NCI-H82 treated with DMSO at 0.1 percent for 48 hours (cell line): ENCODE measurements at regions not wholly inside any gene's neighbourhood (a gene's known extent, or its start where the extent isn't known, plus 50 kb on each side); places are given as distances from the start of the nearest gene placed in this dataset.

Experiments used
- DNase-seq: peaks from one replicate; lab custom pipeline; 2025; ENCODE audit not compliant: unreplicated experiment; lab: John Stamatoyannopoulos, UW

GRCh38 chr4:45795135-45795534, 328.7 kb downstream of the GABRG1 start:
- DNase-seq = no peak

- no peak for DNase-seq
Measured at GRCh38 chr4:45778514-45778913, 345.3 kb downstream of the GABRG1 start.

GRCh38 chr4:45776146-45776545, 347.7 kb downstream of the GABRG1 start:
- no peak for DNase-seq

DNA sequence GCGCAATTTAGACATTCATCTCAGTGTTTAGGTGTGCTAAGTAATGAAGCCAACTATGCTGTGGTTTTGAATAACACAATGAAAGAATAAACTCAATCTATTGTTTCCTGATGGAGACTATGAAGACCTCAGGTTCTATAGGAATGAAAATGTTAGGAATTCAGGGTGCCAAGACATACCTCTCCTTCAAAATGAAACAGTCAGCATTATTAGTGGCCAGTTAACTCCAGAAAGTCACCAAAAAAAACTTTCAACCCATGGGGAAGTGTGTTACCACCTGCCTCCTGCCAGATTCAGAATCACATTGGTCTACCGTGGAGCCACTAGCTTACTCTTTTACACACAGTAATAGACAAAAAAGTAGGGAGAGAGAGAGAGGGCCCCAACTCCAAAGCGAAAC, 352.9 kb downstream of the GABRG1 start:
- DNase-seq = no peak

- DNase-seq = no peak
Measured at GRCh38 chr4:45765521-45765920, 358.3 kb downstream of the GABRG1 start.

DNA sequence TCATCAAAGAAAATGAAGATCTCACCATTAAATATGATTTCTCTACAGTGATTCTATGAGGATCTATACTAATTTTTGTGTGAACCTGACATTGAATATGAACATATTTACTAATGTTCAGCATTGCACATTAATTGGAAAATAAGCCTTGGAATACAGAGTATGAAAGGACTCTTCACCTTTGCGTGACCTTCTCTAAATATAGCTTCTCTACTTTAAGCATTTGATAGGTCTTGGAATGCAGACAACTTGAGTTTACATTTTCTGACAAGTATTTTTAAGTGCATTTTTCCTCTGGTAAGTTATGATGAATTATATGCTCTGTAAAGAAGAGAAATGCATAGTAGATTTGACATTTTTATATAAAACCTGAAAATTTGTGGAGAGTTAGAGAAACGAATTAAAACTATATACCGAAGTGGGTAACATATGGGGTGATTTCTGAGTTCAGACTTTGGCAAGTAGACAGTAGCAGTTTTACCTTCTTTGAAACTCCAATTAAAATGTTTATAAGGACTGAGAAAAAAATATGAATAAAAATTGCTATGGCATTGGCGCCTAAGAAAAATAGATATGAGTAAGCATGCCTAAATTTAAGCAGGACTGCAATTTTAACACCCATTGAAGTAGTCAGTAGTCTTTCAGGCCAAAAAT, 371.9 kb downstream of the GABRG1 start:
- no peak for DNase-seq

- DNase-seq = no peak
Measured at GRCh38 chr4:45750721-45751120, 373.1 kb downstream of the GABRG1 start.

GRCh38 chr4:45745741-45746140, 378.1 kb downstream of the GABRG1 start:
- DNase-seq = no peak

DNA sequence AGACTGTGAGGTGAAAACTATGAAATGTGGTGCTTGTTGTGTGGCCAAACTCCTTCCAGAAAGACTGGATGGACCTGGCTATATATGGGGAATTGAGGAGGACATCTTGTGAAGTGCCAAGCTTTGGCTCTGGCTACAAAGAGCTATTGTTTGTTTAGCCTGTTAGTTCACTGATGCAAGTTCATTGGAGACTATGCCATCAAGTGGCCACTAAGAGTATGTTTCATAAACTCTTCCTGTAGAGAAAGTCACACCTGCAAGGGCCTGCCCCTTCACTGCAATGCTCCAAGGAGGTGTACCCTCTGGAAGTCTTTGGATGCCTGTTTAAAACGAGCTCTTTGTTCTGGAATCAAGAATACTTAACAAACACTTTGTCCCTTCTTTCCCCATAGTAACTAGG, 382.0 kb downstream of the GABRG1 start:
- no peak for DNase-seq

DNA sequence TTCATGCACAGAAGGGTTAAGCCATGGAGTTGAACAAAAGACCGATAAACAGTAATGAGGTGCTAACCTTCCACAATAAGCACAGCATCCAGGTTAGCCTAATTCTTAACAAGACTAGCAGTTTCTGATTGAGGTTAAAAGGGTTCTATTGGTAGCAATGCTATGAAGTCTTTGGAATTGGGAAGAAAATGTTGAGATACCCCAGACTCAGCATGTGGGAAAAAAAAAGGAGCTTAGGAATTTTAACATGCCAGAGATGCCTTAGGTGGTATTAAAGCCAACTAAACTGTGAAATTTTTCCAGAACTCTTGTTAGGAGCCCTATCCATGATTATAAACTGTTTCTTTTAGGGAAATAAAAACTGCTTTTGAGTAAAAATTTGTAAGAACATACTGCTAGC, 391.7 kb downstream of the GABRG1 start:
- no peak for DNase-seq

GRCh38 chr4:45716093-45716492, 407.8 kb downstream of the GABRG1 start:
- no peak for DNase-seq

- no peak for DNase-seq
Measured at GRCh38 chr4:45713996-45714395, 409.9 kb downstream of the GABRG1 start.

- no peak for DNase-seq
Measured at GRCh38 chr4:45701621-45702020, 422.2 kb downstream of the GABRG1 start.

GRCh38 chr4:45693746-45694145, 430.1 kb downstream of the GABRG1 start:
- no peak for DNase-seq

GRCh38 chr4:45692131-45692735, 431.6 kb downstream of the GABRG1 start:
- DNase-seq = no peak

GRCh38 chr4:45688341-45688740, 435.5 kb downstream of the GABRG1 start:
- DNase-seq = no peak

- DNase-seq = no peak
Measured at GRCh38 chr4:45679411-45679810, 444.4 kb downstream of the GABRG1 start.

DNA sequence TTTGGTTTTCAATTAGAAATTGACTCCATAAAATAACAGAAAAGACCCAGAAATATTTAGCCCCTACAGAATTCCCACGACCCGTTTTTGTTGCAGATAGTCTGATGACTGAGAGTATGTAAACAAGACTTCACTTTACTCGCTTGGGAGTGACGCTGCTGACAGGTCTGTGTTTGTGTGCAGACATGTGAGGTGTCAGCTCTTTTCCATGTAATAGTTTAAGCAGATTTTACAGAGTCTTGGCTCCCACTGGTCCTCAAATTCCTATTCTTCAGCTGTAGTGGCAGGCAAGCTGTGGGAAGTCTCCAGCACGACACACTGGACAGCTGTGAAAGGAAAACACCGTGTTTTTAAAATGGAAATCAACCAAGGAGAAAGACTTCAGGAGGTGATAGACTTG, 455.7 kb downstream of the GABRG1 start:
- no peak for DNase-seq

DNA sequence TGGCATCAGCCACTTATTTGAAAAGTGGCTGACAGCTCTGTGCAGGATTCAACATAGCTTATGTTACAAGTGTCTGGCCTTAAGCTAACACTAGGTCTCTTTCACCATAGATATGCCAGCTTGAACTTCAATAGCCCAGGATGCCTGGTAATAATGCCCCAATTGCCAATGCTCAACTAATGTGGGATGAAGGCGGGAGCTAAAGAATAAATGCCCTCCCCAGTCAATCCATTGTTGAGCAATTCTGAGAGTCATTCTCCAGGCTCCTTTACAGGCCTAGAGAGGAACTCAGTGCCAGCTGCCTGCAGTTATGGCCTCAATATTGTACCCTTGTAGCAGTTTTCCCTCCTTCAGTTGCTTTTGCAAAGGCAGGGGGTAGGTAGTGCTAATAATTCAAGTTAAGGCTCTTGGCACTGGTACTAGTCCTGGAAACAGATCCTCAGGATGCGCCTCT, 460.2 kb downstream of the GABRG1 start:
- no peak for DNase-seq

GRCh38 chr4:45663003-45663402, 460.9 kb downstream of the GABRG1 start:
- no peak for DNase-seq

GRCh38 chr4:45661893-45662292, 462.0 kb downstream of the GABRG1 start:
- no peak for DNase-seq

DNA sequence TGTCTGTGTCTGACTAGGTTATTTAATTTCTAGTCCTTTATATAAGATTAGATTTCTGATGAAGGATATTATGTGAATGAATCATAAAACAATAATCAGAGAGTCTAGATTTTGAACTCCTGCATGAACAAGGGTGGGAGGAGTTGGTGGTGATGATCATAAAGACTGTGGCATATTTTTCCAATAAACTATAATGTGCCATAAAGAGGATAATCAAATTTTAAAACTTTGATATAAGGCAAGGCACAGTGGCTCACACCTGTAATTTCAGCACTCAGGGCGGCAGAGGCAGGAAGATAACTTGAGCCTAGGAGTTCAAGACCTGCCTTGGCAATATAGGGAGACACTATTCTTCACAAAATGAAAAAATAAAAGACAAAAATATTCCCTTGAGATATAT, 473.3 kb downstream of the GABRG1 start:
- DNase-seq = no peak

GRCh38 chr4:45648846-45649245, 475.0 kb downstream of the GABRG1 start:
- no peak for DNase-seq
